K562 (cell line): ENCODE measurements at regions not wholly inside any gene's neighbourhood (a gene's known extent, or its start where the extent isn't known, plus 50 kb on each side); places are given as distances from the start of the nearest gene placed in this dataset.

Experiments
- ATAC-seq: fragments of 200-7000 bp; cut with Tn5 transposase; 3 replicates; pipeline ENCODE4 v1.9.1; 2020; ENCODE audit warnings: moderate library complexity
- BruUV-seq: library from RNA; stranded (reverse); fragments of 400-500 nt; replicated peaks from 2 replicates; lab custom pipeline; 2021; lab: Mats Ljungman, UMichigan
- CTCF ChIA-PET: fragments of 300-600 bp; formaldehyde crosslinking; extraction: SDS; loops from one replicate; lab custom pipeline; 2021; ENCODE audit warnings: low intra/inter-chr PET ratio; lab: Yijun Ruan, JAX
- POLR2A ChIA-PET: fragments of 300-600, 350-650 bp; sonication (Branson Sonifier 250); formaldehyde crosslinking; extraction: SDS; loops from one replicate; lab custom pipeline; 2021; ENCODE audit warnings: antibody characterized with exemption, inconsistent platforms; lab: Yijun Ruan, JAX
- DNase-seq, 4 experiments: peaks; one replicate each; pipeline versions ENCODE4 v3.0.0 to v3.0.0-alpha.2; 2011 to 2018; ENCODE audit warnings: low spot score in 3 of 4, mixed read lengths in 3 of 4; ENCODE audit errors: extremely low read depth in 1 of 4
- FAIRE-seq: peaks from 2 replicates; lab custom pipeline; 2011; peaks lifted over from hg19 to GRCh38; lab: Jason Lieb, UNC
- H2AFZ ChIP-seq: 2 replicates; pipeline ENCODE4 v1.6.0; 2011; ENCODE audit warnings: low read depth, low read length, control low read depth, inconsistent platforms
- H3K27ac ChIP-seq: fragments of 200-600 bp; 3 replicates; pipeline ENCODE4 v1.8.0; 2011; ENCODE audit warnings: low read depth, mild to moderate bottlenecking, control low read depth, inconsistent platforms, low read length, moderate library complexity, mixed read lengths; ENCODE audit errors: extremely low read depth
- H3K27me3 ChIP-seq, 2 experiments: fragments of 300-600 bp in 1 of 2; 2 replicates in 1 of 2; 3 replicates in 1 of 2; pipeline versions ENCODE4 v1.6.0 to v1.8.0; 2011; ENCODE audit warnings: inconsistent platforms in 2 of 2, low read length in 2 of 2, mild to moderate bottlenecking in 1 of 2, mixed read lengths in 1 of 2, moderate library complexity in 1 of 2; ENCODE audit not compliant: control insufficient read depth in 2 of 2, insufficient read depth in 2 of 2
- H3K36me3 ChIP-seq: fragments of 300-600 bp; 3 replicates; pipeline ENCODE4 v1.8.0; 2011; ENCODE audit warnings: mild to moderate bottlenecking, low read length, inconsistent platforms; ENCODE audit not compliant: control insufficient read depth, insufficient read depth
- H3K4me1 ChIP-seq, 2 experiments: fragments of 200-600 bp in 1 of 2; replicated peaks in 1 of 2; 2 replicates in 1 of 2; 3 replicates in 1 of 2; pipeline versions ENCODE4 v1.5.1 to v1.8.0; 2011; ENCODE audit warnings: inconsistent platforms in 2 of 2, low read length in 2 of 2, mild to moderate bottlenecking in 1 of 2, mixed read lengths in 1 of 2, moderate library complexity in 1 of 2; ENCODE audit not compliant: control insufficient read depth in 2 of 2, insufficient read depth in 2 of 2
- H3K4me2 ChIP-seq: 2 replicates; pipeline ENCODE4 v1.6.1; 2011; ENCODE audit warnings: low read length, control low read depth, inconsistent platforms, mixed read lengths; ENCODE audit not compliant: insufficient read depth
- H3K4me3 ChIP-seq: fragments of 200-600 bp; sonication (generic), shearing (Covaris generic); 2 replicates; pipeline ENCODE4 v1.5.1; 2016; ENCODE audit warnings: control low read depth, inconsistent platforms
- H3K79me2 ChIP-seq: fragments of 200-600 bp; 3 replicates; pipeline ENCODE4 v1.8.0; 2011; ENCODE audit warnings: low read length, inconsistent platforms; ENCODE audit not compliant: control insufficient read depth, insufficient read depth
- H3K9ac ChIP-seq, 2 experiments: 2 replicates each; pipeline versions ENCODE4 v1.6.0 to v1.6.1; 2011; ENCODE audit warnings: low read depth in 2 of 2, low read length in 2 of 2, control low read depth in 1 of 2, inconsistent platforms in 1 of 2, mild to moderate bottlenecking in 1 of 2, mixed read lengths in 1 of 2; ENCODE audit not compliant: insufficient read depth in 1 of 2
- H3K9me1 ChIP-seq: one replicate; pipeline ENCODE4 v1.6.0; 2011; ENCODE audit warnings: inconsistent platforms, mild to moderate bottlenecking, low read length, moderate library complexity; ENCODE audit not compliant: control insufficient read depth, insufficient read depth
- H3K9me3 ChIP-seq: replicated peaks from 2 replicates; pipeline ENCODE4 v1.5.1; 2011; ENCODE audit warnings: low read depth, low read length, inconsistent platforms; ENCODE audit not compliant: control insufficient read depth, insufficient read depth
- H4K20me1 ChIP-seq: replicated peaks from 2 replicates; pipeline ENCODE4 v1.6.1; 2011; ENCODE audit warnings: low read length, inconsistent platforms, mixed read lengths; ENCODE audit not compliant: control insufficient read depth, insufficient read depth
- BRD9 ChIP-seq: fragments of 450-650 bp; IDR thresholded peaks from 2 replicates; pipeline ENCODE4 v1.6.1; 2018; ENCODE audit warnings: low read depth; ENCODE audit not compliant: partially characterized antibody
- DMBX1 ChIP-seq: fragments of 250-450 bp; sonication (Bioruptor Pico); IDR thresholded peaks from 2 replicates; pipeline ENCODE4 v1.8.0; 2022; ENCODE audit warnings: inconsistent platforms, mild to moderate bottlenecking, moderate library complexity, borderline replicate concordance
- ETS2 ChIP-seq: IDR thresholded peaks from 2 replicates; pipeline ENCODE4 v1.6.1; 2016; ENCODE audit warnings: borderline replicate concordance, missing genetic modification characterization, mild to moderate bottlenecking, moderate library complexity, missing compliant biosample characterization; ENCODE audit not compliant: poor library complexity, severe bottlenecking
- HDGF ChIP-seq: fragments of 450-650 bp; IDR thresholded peaks from 2 replicates; pipeline ENCODE4 v1.6.1; 2016
- KAT7 ChIP-seq: sonication (generic); formaldehyde crosslinking; IDR thresholded peaks from 2 replicates; pipeline ENCODE4 v1.8.0; 2022; ENCODE audit warnings: missing genetic modification reagents, mild to moderate bottlenecking, borderline replicate concordance
- PBX2 ChIP-seq, 2 experiments: IDR thresholded peaks in 1 of 2; conservative IDR thresholded peaks in 1 of 2; 2 replicates each; pipeline ENCODE4 v1.6.1; 2016; ENCODE audit warnings: low read depth in 2 of 2, mild to moderate bottlenecking in 1 of 2, missing compliant biosample characterization in 1 of 2, missing genetic modification characterization in 1 of 2, moderate library complexity in 1 of 2
- STAT5A ChIP-seq: IDR thresholded peaks from 2 replicates; pipeline ENCODE4 v1.6.1; 2012; ENCODE audit warnings: low read length, inconsistent platforms, borderline replicate concordance
- THRAP3 ChIP-seq: fragments of 450-650 bp; IDR thresholded peaks from 2 replicates; pipeline ENCODE4 v1.6.1; 2016; ENCODE audit warnings: mild to moderate bottlenecking, inconsistent platforms, borderline replicate concordance
- TRIM24 ChIP-seq, 2 experiments: fragments of 450-650 bp; IDR thresholded peaks; 2 replicates each; pipeline ENCODE4 v1.6.1; 2016
- U2AF1 ChIP-seq: fragments of 200-400 bp; formaldehyde crosslinking; optimal IDR thresholded peaks from 2 replicates; pipeline ENCODE3; 2017; ENCODE audit warnings: mild to moderate bottlenecking, low read depth, low read length, moderate library complexity
- XRCC4 ChIP-seq: IDR thresholded peaks from one replicate; pipeline ENCODE4 v1.6.1; 2011; ENCODE audit not compliant: insufficient read depth, insufficient read length; ENCODE audit errors: extremely low read depth
- WGBS: fragments of 100-300 bp; shearing (Covaris generic); methylation state at CpG from one replicate; pipeline ENCODE4 v1.1.6; 2016; ENCODE audit warnings: low coverage, mixed read lengths; ENCODE audit not compliant: insufficient coverage; ENCODE audit errors: missing lambda C conversion rate; 5-methylcytosine and 5-hydroxymethylcytosine counted together
- in situ Hi-C: fragments of 300-500 bp; cut with MboI; formaldehyde crosslinking; loops from 4 replicates; pipeline ENCODE4 v1.15.0; 2018; ENCODE audit warnings: inconsistent platforms, mixed read lengths
- intact Hi-C: fragments of 100-400 bp; cut with micrococcal nuclease; formaldehyde crosslinking; loops from 2 replicates; pipeline ENCODE4 v1.14.2; 2022

GRCh38 chr13:84686973-84687372 is 804.7 kb upstream of the SLITRK1 start:
- intact Hi-C loops: no loop called here
- in situ Hi-C loops: no loop called here

More at GRCh38 chr13:84686973-84687372, 804.7 kb upstream of the SLITRK1 start:
- 2% methylated on average over 4 of the region's 5 CpGs for WGBS
- no peak overlapping the region for H3K4me3 ChIP-seq
- no peaks in the 10 kb centered on the region for H3K27me3 ChIP-seq
- TF ChIP-seq THRAP3: no peak
- no peak for TF ChIP-seq TRIM24 (IDR thresholded peaks at IDR 0.05)
- TF ChIP-seq HDGF: no peak
- TF ChIP-seq STAT5A: no peak
- TF ChIP-seq U2AF1: no peak
- no peak for TF ChIP-seq PBX2 (CRISPR knock-in tag; IDR thresholded peaks at IDR 0.05; ENCODE audit: low read depth)
- TF ChIP-seq PBX2 (tag; conservative IDR thresholded peaks at IDR 0.05; ENCODE audit: low read depth): no peak
- TF ChIP-seq BRD9: no peak
- no peak for TF ChIP-seq DMBX1 (CRISPR knock-in tag)
- TF ChIP-seq XRCC4: no peak
- TF ChIP-seq KAT7 (CRISPR knock-in tag): no peak
- no peak for TF ChIP-seq ETS2 (tag)
- TF ChIP-seq, all 486 proteins: peak for 0
- no peaks in the 10 kb centered on the region for H3K79me2 ChIP-seq
- no peak overlapping the region for H3K9ac ChIP-seq
- no peaks in the 10 kb centered on the region for H3K9me1 ChIP-seq
- H3K4me1 ChIP-seq: no peaks in the 10 kb centered on the region
- no peaks in the 10 kb centered on the region for H3K9me3 ChIP-seq
- H3K4me2 ChIP-seq: no peak overlapping the region
- no peak for FAIRE-seq
- H3K27ac ChIP-seq: no peak overlapping the region
- H4K20me1 ChIP-seq: no peaks in the 10 kb centered on the region
- POLR2A ChIA-PET: no interaction called here
- no peak overlapping the region for H2AFZ ChIP-seq
- BruUV-seq: no TSS peak
- ATAC-seq: no peak
- no peak for DNase-seq
- CTCF ChIA-PET: no interaction called here
- no peaks in the 10 kb centered on the region for H3K36me3 ChIP-seq
